ENCODE measurements at regions not wholly inside any gene's neighbourhood (a gene's known extent, or its start where the extent isn't known, plus 50 kb on each side); places are given as distances from the start of the nearest gene placed in this dataset.

GRCh38 chr3:40655551-40655950, 130.8 kb downstream of the ZNF621 start:
- TF ChIP-seq CTCF (IDR thresholded peaks at IDR 0.05; ENCODE audit: borderline replicate concordance, extremely low read depth, low read length, poor library complexity, severe bottlenecking) (no peak), EZH2 (IDR thresholded peaks at IDR 0.05; ENCODE audit: borderline replicate concordance, low read depth, low read length, severe bottlenecking) (no peak)

Measured in DND-41 (cell line).